Vagina (tissue), 2 donors: ENCODE measurements at regions not wholly inside any gene's neighbourhood (a gene's known extent, or its start where the extent isn't known, plus 50 kb on each side); places are given as distances from the start of the nearest gene placed in this dataset.

Source experiments
- CTCF ChIP-seq, 3 experiments: fragments of 450-650 bp in 2 of 3; fragments of 200-600 bp in 1 of 3; sonication (generic) in 1 of 3; IDR thresholded peaks; one replicate each; pipeline ENCODE4 v1.5.1; 2017 to 2019; ENCODE audit warnings: antibody characterized with exemption in 3 of 3, mild to moderate bottlenecking in 2 of 3, moderate library complexity in 2 of 3
- POLR2AphosphoS5 ChIP-seq, 2 donors: sonication (generic); formaldehyde crosslinking; IDR thresholded peaks; one replicate each; pipeline ENCODE4 v1.9.0; 2017; ENCODE audit warnings: antibody characterized with exemption in 2 of 2, mild to moderate bottlenecking in 2 of 2, low read depth in 1 of 2; ENCODE audit not compliant: insufficient read depth in 1 of 2

- TF ChIP-seq POLR2AphosphoS5 (IDR thresholded peaks at IDR 0.05; ENCODE audit: insufficient read depth in 1 of 2, low read depth in 1 of 2): no peak
- TF ChIP-seq CTCF (IDR thresholded peaks at IDR 0.05): no peak
Measured at GRCh38 chr2:38170067-38170466, 94.1 kb upstream of the CYP1B1 start.
